PC-3 (cell line): ENCODE measurements at regions not wholly inside any gene's neighbourhood (a gene's known extent, or its start where the extent isn't known, plus 50 kb on each side); places are given as distances from the start of the nearest gene placed in this dataset.

Experiments
- ATAC-seq: fragments of 200-7000 bp; cut with Tn5 transposase; 2 replicates; pipeline ENCODE4 v1.9.1; 2020; ENCODE audit warnings: mild to moderate bottlenecking, moderate library complexity
- BruUV-seq: library from RNA; stranded (reverse); fragments of 400-500 nt; replicated peaks from 2 replicates; lab custom pipeline; 2021; lab: Mats Ljungman, UMichigan
- CTCF ChIA-PET: fragments of 300-600 bp; sonication (Branson Sonifier 250); formaldehyde crosslinking; loops from one replicate; lab custom pipeline; 2022; ENCODE audit warnings: antibody characterized with exemption; lab: Charles Lee
- POLR2A ChIA-PET: fragments of 300-600 bp; sonication (Branson Sonifier 250); formaldehyde crosslinking; loops from one replicate; lab custom pipeline; 2022; ENCODE audit warnings: antibody characterized with exemption; ENCODE audit not compliant: unreplicated experiment; lab: Charles Lee
- DNase-seq: peaks from one replicate; pipeline ENCODE4 v3.0.0-alpha.2; 2015
- H2AFZ ChIP-seq: fragments of 300-600 bp; sonication (generic); 2 replicates; pipeline ENCODE4 v1.6.0; 2016; ENCODE audit warnings: antibody characterized with exemption, low read length
- H3F3A ChIP-seq: fragments of 300-600 bp; sonication (generic); one replicate; pipeline ENCODE4 v1.6.0; 2017; ENCODE audit warnings: antibody characterized with exemption, low read length, control low read depth, mild to moderate bottlenecking; ENCODE audit not compliant: unreplicated experiment
- H3K27ac ChIP-seq: fragments of 300-600 bp; sonication (generic); 2 replicates; pipeline ENCODE4 v1.5.1; 2016; ENCODE audit warnings: mild to moderate bottlenecking, low read length
- H3K27me3 ChIP-seq: fragments of 300-600 bp; sonication (generic); 2 replicates; pipeline ENCODE4 v1.6.1; 2016; ENCODE audit warnings: low read length, mixed read lengths
- H3K36me3 ChIP-seq: fragments of 300-600 bp; sonication (generic); 2 replicates; pipeline ENCODE4 v1.6.1; 2016; ENCODE audit warnings: low read depth, mixed run types, low read length, mixed read lengths
- H3K4me1 ChIP-seq: fragments of 300-600 bp; sonication (generic); 2 replicates; pipeline ENCODE4 v1.5.1; 2016; ENCODE audit warnings: low read length; ENCODE audit not compliant: insufficient read depth
- H3K4me2 ChIP-seq: fragments of 300-600 bp; sonication (generic); 2 replicates; pipeline ENCODE4 v1.6.0; 2016; ENCODE audit warnings: low read length
- H3K4me3 ChIP-seq: fragments of 300-600 bp; sonication (generic); 2 replicates; pipeline ENCODE4 v1.5.1; 2016; ENCODE audit warnings: mild to moderate bottlenecking, low read length, mixed read lengths
- H3K79me2 ChIP-seq: fragments of 300-600 bp; sonication (generic); 2 replicates; pipeline ENCODE4 v1.6.1; 2017; ENCODE audit warnings: low read length, mixed read lengths
- H3K9ac ChIP-seq: fragments of 300-600 bp; sonication (generic); 2 replicates; pipeline ENCODE4 v1.6.0; 2016; ENCODE audit warnings: mild to moderate bottlenecking, low read length
- H3K9me2 ChIP-seq: fragments of 300-600 bp; sonication (generic); replicated peaks from 2 replicates; pipeline ENCODE4 v1.6.1; 2016; ENCODE audit warnings: mixed run types, low read length, mixed read lengths
- H3K9me3 ChIP-seq: fragments of 300-600 bp; sonication (generic); 2 replicates; pipeline ENCODE4 v1.6.1; 2016; ENCODE audit warnings: low read length, mixed read lengths
- H4K20me1 ChIP-seq: fragments of 300-600 bp; sonication (generic); 2 replicates; pipeline ENCODE4 v1.6.1; 2016; ENCODE audit warnings: low read length, mixed read lengths
- EZH2 ChIP-seq: fragments of 300-600 bp; sonication (generic); IDR thresholded peaks from one replicate; pipeline ENCODE4 v1.6.1; 2017; ENCODE audit warnings: antibody characterized with exemption, mild to moderate bottlenecking, low read length; ENCODE audit not compliant: unreplicated experiment
- EZH2phosphoT487 ChIP-seq: fragments of 300-600 bp; sonication (generic); IDR thresholded peaks from 2 replicates; pipeline ENCODE4 v1.6.1; 2018; ENCODE audit warnings: mild to moderate bottlenecking, antibody characterized with exemption, low read length, borderline replicate concordance
- intact Hi-C: fragments of 100-400 bp; cut with micrococcal nuclease; formaldehyde crosslinking; loops from 2 replicates; pipeline ENCODE4 v1.9.0; 2023
- TF ChIP-seq, protein P1 (sequence below): fragments of 300-600 bp; sonication (generic); conservative IDR thresholded peaks from 2 replicates; pipeline ENCODE4 v1.5.1; 2017; ENCODE audit warnings: antibody characterized with exemption, low read depth, mild to moderate bottlenecking, low read length

DNA sequence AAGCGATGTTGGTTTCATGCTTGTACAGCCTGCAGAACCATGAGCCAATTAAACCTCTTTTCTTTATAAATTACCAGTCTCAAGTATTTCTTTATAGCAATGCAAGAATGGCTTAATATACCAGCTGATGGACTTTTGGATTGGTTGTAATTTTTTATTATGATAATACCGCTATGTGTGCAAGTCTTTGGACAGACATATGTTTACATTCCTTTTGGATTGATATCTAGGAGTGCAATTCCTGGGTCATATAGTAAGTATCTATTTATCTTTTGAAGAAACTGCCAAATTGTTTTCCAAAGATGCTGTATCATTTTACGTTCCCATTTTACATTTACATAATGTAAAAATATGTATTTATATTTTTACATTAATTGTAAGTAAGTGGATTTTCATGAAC, 81.2 kb upstream of the PIP4K2A start:
- BruUV-seq: no TSS peak
- ChIA-PET POLR2A (no interaction called here), CTCF (no interaction called here)
- no peak overlapping the region for H3K4me3 ChIP-seq
- no peaks in the 10 kb centered on the region for H3K79me2 ChIP-seq
- no peak for ATAC-seq
- DNase-seq: no peak
- no peaks in the 10 kb centered on the region for H3K27me3 ChIP-seq
- H3K9me2 ChIP-seq: no peaks in the 10 kb centered on the region
- H3K27ac ChIP-seq: no peak overlapping the region
- TF ChIP-seq EZH2phosphoT487: no peak
- TF ChIP-seq EZH2: no peak
- TF ChIP-seq, protein P1, sequence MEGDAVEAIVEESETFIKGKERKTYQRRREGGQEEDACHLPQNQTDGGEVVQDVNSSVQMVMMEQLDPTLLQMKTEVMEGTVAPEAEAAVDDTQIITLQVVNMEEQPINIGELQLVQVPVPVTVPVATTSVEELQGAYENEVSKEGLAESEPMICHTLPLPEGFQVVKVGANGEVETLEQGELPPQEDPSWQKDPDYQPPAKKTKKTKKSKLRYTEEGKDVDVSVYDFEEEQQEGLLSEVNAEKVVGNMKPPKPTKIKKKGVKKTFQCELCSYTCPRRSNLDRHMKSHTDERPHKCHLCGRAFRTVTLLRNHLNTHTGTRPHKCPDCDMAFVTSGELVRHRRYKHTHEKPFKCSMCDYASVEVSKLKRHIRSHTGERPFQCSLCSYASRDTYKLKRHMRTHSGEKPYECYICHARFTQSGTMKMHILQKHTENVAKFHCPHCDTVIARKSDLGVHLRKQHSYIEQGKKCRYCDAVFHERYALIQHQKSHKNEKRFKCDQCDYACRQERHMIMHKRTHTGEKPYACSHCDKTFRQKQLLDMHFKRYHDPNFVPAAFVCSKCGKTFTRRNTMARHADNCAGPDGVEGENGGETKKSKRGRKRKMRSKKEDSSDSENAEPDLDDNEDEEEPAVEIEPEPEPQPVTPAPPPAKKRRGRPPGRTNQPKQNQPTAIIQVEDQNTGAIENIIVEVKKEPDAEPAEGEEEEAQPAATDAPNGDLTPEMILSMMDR: no peak
- H3F3A ChIP-seq: no peaks in the 10 kb centered on the region
- no peaks in the 10 kb centered on the region for H4K20me1 ChIP-seq
- H3K4me2 ChIP-seq: no peak overlapping the region
- no peak overlapping the region for H2AFZ ChIP-seq
- H3K9me3 ChIP-seq: no peaks in the 10 kb centered on the region
- no peaks in the 10 kb centered on the region for H3K36me3 ChIP-seq
- H3K4me1 ChIP-seq: no peaks in the 10 kb centered on the region
- H3K9ac ChIP-seq: no peak overlapping the region
- intact Hi-C loops: no loop called here

DNA sequence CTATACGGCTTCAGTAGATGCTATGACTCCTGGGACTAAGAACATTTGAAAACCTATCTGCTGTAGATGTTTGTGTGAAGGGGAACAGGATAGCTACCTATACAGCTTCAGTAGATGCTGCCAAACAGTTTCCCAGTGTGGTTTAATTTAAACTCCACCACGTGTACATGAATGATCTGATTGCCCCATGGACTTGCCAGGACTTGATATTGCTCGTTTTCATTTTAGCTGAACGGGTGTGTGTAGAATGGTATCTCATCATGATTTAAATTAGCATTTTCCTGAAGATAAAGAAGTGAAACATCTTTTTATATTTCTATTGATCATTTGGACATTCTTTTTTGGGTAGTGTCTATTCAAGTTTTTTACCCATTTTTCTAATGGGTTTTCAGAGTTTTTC, 77.8 kb upstream of the PIP4K2A start:
- intact Hi-C loops: no loop called here
- Histone ChIP-seq H3K9me2 (no peaks in the 10 kb centered on the region), H3K36me3 (no peaks in the 10 kb centered on the region), H4K20me1 (no peaks in the 10 kb centered on the region), H3K9me3 (no peaks in the 10 kb centered on the region), H3K4me1 (no peaks in the 10 kb centered on the region), H3K4me2 (no peak overlapping the region), H3K27ac (no peak overlapping the region), H3F3A (no peaks in the 10 kb centered on the region), H3K79me2 (no peaks in the 10 kb centered on the region), H2AFZ (no peak overlapping the region), H3K9ac (no peak overlapping the region), H3K4me3 (no peak overlapping the region), H3K27me3 (no peaks in the 10 kb centered on the region)
- TF ChIP-seq EZH2phosphoT487 (no peak), EZH2 (no peak)
- TF ChIP-seq, protein P1: no peak
- DNase-seq (no peak), ATAC-seq (no peak)
- BruUV-seq: no TSS peak
- CTCF ChIA-PET: interaction anchor here (0.5 kb wide), 1 partner anchor 303 kb away, joined by 9 read pairs; the partner anchor contains the start of gene MSRB2
- POLR2A ChIA-PET: no interaction called here

DNA sequence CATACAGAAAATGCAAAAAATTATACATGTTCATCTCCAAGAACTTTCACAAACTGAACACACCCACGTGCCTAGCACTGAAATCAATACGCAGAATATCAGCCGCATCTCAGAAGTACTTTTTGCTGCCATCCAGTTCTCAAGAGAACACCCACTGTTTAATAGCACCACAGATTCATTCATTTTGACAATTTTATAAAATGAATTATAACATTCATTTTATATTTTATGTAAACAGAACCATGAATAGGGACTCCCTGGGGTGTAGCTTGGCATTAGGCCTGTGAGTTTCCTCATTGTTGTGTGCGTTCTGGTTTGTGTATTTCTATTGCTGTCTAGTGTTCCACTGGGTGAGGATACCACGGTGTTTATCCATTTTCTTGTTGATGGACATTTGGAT, 77.3 kb upstream of the PIP4K2A start:
- Histone ChIP-seq H3K9ac (no peak overlapping the region), H3K27ac (no peak overlapping the region), H3K27me3 (no peaks in the 10 kb centered on the region), H3K4me2 (no peak overlapping the region), H4K20me1 (no peaks in the 10 kb centered on the region), H3K79me2 (no peaks in the 10 kb centered on the region), H3F3A (no peaks in the 10 kb centered on the region), H3K9me3 (no peaks in the 10 kb centered on the region), H2AFZ (no peak overlapping the region), H3K4me1 (no peaks in the 10 kb centered on the region), H3K36me3 (no peaks in the 10 kb centered on the region), H3K9me2 (no peaks in the 10 kb centered on the region), H3K4me3 (no peak overlapping the region)
- TF ChIP-seq EZH2phosphoT487: no peak
- no peak for TF ChIP-seq EZH2
- TF ChIP-seq, protein P1: no peak
- intact Hi-C loops: no loop called here
- DNase-seq: no peak
- ChIA-PET CTCF (interaction anchor here (0.5 kb wide), 1 partner anchor 303 kb away, joined by 9 read pairs; the partner anchor contains the start of gene MSRB2), POLR2A (no interaction called here)
- no peak for ATAC-seq
- BruUV-seq: no TSS peak
